HG03521 (cell line): ENCODE measurements at regions not wholly inside any gene's neighbourhood (a gene's known extent, or its start where the extent isn't known, plus 50 kb on each side); places are given as distances from the start of the nearest gene placed in this dataset.

Experiments
- ATAC-seq: cut with Tn5 transposase; IDR thresholded peaks from one replicate; pipeline ENCODE4 v1.9.1; 2021; ENCODE audit warnings: mild to moderate bottlenecking, moderate library complexity; ENCODE audit not compliant: unreplicated experiment

- ATAC-seq, result no peak
Observed at GRCh38 chr3:147924755-147925154, 515.6 kb downstream of the ZIC1 start.

- ATAC-seq, result no peak
Observed at GRCh38 chr3:147925272-147925671, 516.1 kb downstream of the ZIC1 start.

DNA sequence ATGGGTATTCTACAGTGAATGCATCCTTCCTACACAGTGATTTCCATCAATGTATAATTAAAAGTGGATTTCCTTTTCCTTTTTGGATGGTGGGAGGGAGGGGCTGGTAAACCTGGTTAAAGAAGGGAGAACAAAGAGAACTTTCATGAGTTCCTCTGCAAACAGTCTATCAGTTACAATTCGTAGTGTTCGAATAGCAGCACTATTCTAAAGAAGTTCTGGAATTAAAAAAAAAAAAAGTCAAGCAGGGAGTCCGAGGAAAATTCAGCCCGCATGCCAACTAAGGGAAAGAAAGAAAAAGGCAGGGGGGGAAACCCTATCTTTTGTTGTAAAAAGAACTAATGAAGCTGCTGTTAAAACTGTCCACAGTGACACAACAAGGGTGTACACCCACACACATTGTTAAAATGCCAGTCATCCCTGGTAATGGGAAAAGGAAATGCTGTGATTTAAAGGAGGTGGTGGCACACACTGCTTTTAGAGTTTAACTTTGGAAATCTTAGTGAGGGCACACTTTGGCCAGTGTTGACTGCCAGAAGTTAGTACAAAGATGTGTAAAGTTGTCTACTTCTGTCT, 521.2 kb downstream of the ZIC1 start:
- ATAC-seq, result no peak

- no peak for ATAC-seq
Observed at GRCh38 chr3:147934451-147935180, 525.5 kb downstream of the ZIC1 start.

- ATAC-seq, result no peak
Observed at GRCh38 chr3:147937341-147937740, 528.2 kb downstream of the ZIC1 start.

DNA sequence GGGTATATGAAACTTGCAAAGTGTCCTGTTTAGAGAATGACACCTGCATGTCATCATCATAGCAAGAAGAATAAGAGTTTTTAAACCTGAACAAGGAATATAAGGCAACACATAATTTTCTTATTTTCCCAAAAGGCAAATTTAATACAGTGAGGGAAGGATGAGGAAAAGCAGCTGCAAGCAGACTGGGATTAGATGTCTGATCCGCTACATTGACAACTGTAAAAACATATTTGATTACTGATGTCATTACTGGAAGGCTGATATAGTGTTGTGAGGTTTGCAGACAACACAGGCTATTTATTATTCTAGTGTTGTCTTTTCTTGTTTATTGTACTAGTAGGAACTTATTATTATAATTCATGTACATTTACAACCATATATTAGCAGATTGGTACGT, 528.7 kb downstream of the ZIC1 start:
- no peak for ATAC-seq

- no peak for ATAC-seq
Observed at GRCh38 chr3:147939425-147939824, 530.3 kb downstream of the ZIC1 start.

- ATAC-seq, result no peak
Observed at GRCh38 chr3:147939839-147940238, 530.7 kb downstream of the ZIC1 start.

GRCh38 chr3:147940405-147941193, 531.4 kb downstream of the ZIC1 start:
- ATAC-seq, result no peak

DNA sequence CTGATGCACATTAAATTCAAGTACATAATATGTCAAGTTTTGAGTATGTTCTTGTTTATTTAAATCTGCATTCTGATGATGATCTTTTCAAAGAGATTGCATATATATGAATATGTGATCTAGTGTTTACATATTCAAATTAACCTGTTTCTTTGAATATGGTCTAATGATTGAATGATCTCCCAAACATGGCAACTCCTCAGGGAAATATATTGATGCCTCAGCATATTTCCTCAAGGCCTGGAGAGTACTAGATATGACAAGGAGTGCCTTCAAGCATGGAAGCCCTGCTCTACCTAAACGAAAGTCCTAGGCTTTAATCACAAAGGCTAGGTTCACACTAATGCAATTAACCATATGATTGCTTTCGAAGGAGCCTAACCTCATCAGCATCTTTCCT, 532.8 kb downstream of the ZIC1 start:
- no peak for ATAC-seq

DNA sequence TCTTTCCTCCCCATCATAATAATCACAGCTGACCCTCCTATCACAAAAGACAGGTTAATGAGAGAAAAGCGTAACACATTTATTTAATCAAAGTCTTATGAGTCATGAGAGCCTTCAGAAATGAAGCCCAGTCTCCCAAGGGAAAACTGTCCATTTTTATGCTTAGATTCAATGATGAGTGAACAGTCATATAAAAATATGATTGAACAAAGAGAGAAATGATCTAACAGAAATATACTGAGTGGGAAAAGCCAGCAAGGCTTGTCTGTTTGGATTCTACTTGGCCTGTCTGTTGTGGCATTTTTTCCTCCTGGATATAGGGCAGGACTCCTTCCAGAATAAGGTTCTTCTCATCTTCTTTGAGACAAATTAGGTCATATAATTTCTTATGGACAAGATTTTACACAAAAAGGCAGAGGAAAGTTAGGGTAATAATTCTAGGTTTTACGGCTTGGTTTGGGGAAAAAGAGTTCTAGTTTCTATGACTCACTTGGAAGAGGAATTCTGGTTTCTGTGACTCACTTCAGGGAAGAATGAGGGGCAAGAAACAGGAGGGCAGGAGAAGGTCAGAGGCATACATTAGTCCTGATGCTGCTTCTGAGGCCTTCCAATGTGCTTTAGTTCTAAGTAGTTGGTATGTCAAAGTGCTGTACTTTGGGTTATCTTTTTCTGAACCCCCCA, 534.2 kb downstream of the ZIC1 start:
- ATAC-seq, result no peak

- peak; percentile 61 for ATAC-seq
Observed at GRCh38 chr3:147945968-147946519, 536.9 kb downstream of the ZIC1 start.

GRCh38 chr3:147956615-147957014, 547.5 kb downstream of the ZIC1 start:
- ATAC-seq, result no peak

GRCh38 chr3:147958754-147959153, 549.6 kb downstream of the ZIC1 start:
- ATAC-seq, result no peak

DNA sequence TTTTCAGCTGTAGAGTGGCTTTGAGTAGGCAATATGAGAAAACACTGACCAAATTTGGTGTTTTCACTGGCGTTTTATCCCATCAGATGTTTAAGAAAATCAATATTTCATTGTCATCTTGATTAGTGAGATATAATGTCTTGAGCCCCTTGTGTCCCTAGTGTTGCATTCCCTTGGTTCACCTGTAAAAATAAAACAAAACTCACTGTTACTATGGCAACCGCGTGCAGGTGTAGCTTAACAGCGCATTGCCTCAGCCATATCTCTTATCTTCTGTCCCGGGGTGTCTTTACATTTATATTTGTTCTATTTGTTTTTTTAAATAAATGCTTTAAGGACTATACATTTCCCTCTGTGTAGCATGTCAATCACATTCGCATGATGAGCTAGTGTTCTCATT, 551.6 kb downstream of the ZIC1 start:
- no peak for ATAC-seq

- no peak for ATAC-seq
Observed at GRCh38 chr3:147962408-147963164, 553.4 kb downstream of the ZIC1 start.

GRCh38 chr3:147963711-147964110, 554.5 kb downstream of the ZIC1 start:
- no peak for ATAC-seq

- ATAC-seq, result no peak
Observed at GRCh38 chr3:147975165-147975564, 566.0 kb downstream of the ZIC1 start.

- ATAC-seq, result no peak
Observed at GRCh38 chr3:147977001-147977400, 567.8 kb downstream of the ZIC1 start.

DNA sequence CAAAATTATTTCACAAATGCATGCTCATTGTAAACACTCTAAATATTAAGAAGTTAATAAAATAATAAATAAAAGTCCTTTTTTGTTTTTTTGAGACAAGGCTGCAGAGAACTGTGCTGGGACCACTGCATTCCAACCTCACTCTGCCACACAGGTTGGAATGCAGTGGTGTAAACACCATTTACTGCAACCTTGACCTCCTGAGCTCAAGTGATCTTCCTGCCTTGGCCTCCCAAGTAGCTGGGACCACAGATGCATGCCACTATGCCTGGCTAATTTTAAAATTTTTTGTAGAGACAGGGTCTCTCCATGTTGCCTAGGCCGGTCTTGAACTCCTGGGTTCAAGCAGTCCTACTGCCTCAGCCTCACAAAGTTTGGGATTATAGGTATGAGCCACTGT, 578.4 kb downstream of the ZIC1 start:
- no peak for ATAC-seq
